Left ventricle myocardium inferior (tissue), 1 donor: ENCODE measurements at regions not wholly inside any gene's neighbourhood (a gene's known extent, or its start where the extent isn't known, plus 50 kb on each side); places are given as distances from the start of the nearest gene placed in this dataset.

Source experiments
- DNase-seq: peaks from one replicate; pipeline ENCODE4 v3.0.0-alpha.2; 2020
- H3K27ac ChIP-seq: fragments of 200-600 bp; replicated peaks from 2 replicates; pipeline ENCODE4 v1.8.0; 2021
- H3K27me3 ChIP-seq: fragments of 200-600 bp; 2 replicates; pipeline ENCODE4 v1.8.0; 2021; ENCODE audit warnings: low read depth
- H3K36me3 ChIP-seq: fragments of 200-600 bp; 2 replicates; pipeline ENCODE4 v1.8.0; 2021
- H3K4me1 ChIP-seq: fragments of 200-600 bp; 2 replicates; pipeline ENCODE4 v1.8.0; 2021
- H3K4me3 ChIP-seq: fragments of 200-600 bp; 2 replicates; pipeline ENCODE4 v1.8.0; 2021; ENCODE audit warnings: mild to moderate bottlenecking, moderate library complexity
- H3K9me3 ChIP-seq: fragments of 200-600 bp; replicated peaks from 2 replicates; pipeline ENCODE4 v1.8.0; 2021
- CTCF ChIP-seq: fragments of 200-600 bp; IDR thresholded peaks from 2 replicates; pipeline ENCODE4 v1.8.0; 2021; ENCODE audit warnings: antibody characterized with exemption, mild to moderate bottlenecking, borderline replicate concordance
- intact Hi-C: fragments of 100-400 bp; cut with micrococcal nuclease; formaldehyde crosslinking; loops from one replicate; pipeline ENCODE4 v1.11.0; 2022
- donor health status: DM: no; HTN: yes; CAD: no; lungs with severe emphysema.

GRCh38 chr18:70848329-70848728 is 559.5 kb downstream of the SOCS6 start:
- no peak for DNase-seq
- Histone ChIP-seq H3K4me1 (no peaks in the 10 kb centered on the region), H3K27ac (no peak overlapping the region), H3K27me3 (no peaks in the 10 kb centered on the region), H3K9me3 (peaks cover 9% of the 10 kb centered on the region), H3K36me3 (no peaks in the 10 kb centered on the region), H3K4me3 (no peak overlapping the region)
- no peak for TF ChIP-seq CTCF
- intact Hi-C loops: no loop called here

GRCh38 chr18:70840649-70841048 is 551.8 kb downstream of the SOCS6 start:
- intact Hi-C loops: no loop called here
- H3K27me3 ChIP-seq: no peaks in the 10 kb centered on the region
- H3K36me3 ChIP-seq: no peaks in the 10 kb centered on the region
- H3K4me3 ChIP-seq: no peak overlapping the region
- TF ChIP-seq CTCF: no peak
- H3K27ac ChIP-seq: no peak overlapping the region
- H3K9me3 ChIP-seq: peaks cover 5% of the 10 kb centered on the region
- DNase-seq: no peak
- no peaks in the 10 kb centered on the region for H3K4me1 ChIP-seq

GRCh38 chr18:70827632-70828031 is 538.8 kb downstream of the SOCS6 start:
- Histone ChIP-seq H3K4me1 (no peaks in the 10 kb centered on the region), H3K36me3 (no peaks in the 10 kb centered on the region), H3K27ac (no peak overlapping the region), H3K27me3 (no peaks in the 10 kb centered on the region), H3K9me3 (no peaks in the 10 kb centered on the region), H3K4me3 (no peak overlapping the region)
- no peak for TF ChIP-seq CTCF
- intact Hi-C loops: no loop called here
- no peak for DNase-seq

- Histone ChIP-seq H3K9me3 (no peaks in the 10 kb centered on the region), H3K27me3 (no peaks in the 10 kb centered on the region), H3K4me3 (no peak overlapping the region), H3K4me1 (no peaks in the 10 kb centered on the region), H3K27ac (no peak overlapping the region), H3K36me3 (no peaks in the 10 kb centered on the region)
- DNase-seq: no peak
- TF ChIP-seq CTCF: no peak
- intact Hi-C loops: no loop called here
Measured at GRCh38 chr18:70826571-70826970, 537.7 kb downstream of the SOCS6 start.

- Histone ChIP-seq H3K36me3 (no peaks in the 10 kb centered on the region), H3K4me1 (no peaks in the 10 kb centered on the region), H3K9me3 (peaks cover 6% of the 10 kb centered on the region), H3K4me3 (no peak overlapping the region), H3K27me3 (no peaks in the 10 kb centered on the region), H3K27ac (no peak overlapping the region)
- intact Hi-C loops: no loop called here
- TF ChIP-seq CTCF: no peak
- DNase-seq: no peak
Measured at GRCh38 chr18:70822691-70823090, 533.8 kb downstream of the SOCS6 start.

- TF ChIP-seq CTCF: no peak
- Histone ChIP-seq H3K9me3 (peaks cover 11% of the 10 kb centered on the region), H3K27ac (no peak overlapping the region), H3K4me1 (no peaks in the 10 kb centered on the region), H3K4me3 (no peak overlapping the region), H3K27me3 (no peaks in the 10 kb centered on the region), H3K36me3 (no peaks in the 10 kb centered on the region)
- intact Hi-C loops: no loop called here
- no peak for DNase-seq
Measured at GRCh38 chr18:70822117-70822516, 533.3 kb downstream of the SOCS6 start.
